ENCODE measurements at regions not wholly inside any gene's neighbourhood (a gene's known extent, or its start where the extent isn't known, plus 50 kb on each side); places are given as distances from the start of the nearest gene placed in this dataset.

DNA sequence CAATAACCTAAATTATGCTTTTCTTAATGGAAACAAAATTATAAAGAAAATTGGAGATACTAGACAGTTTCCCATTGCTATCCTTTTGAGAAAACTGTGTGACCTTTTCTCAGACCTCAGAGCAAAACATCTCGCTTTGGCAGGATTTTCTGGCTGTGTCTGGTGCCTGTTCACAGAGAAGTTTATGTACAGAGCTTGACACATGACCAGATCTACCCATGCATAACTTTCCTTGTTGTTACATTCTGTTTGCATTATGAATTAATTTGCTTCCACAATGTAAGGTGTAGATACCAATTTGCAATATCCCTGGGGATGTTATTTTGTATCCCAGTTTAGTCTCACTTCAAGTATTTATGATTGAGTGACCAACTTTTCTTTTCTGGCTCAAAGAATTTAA lies 565.0 kb downstream of the XPNPEP1 start:
- H3K27me3 ChIP-seq (replicated peaks in 1 of 4; ENCODE audit: control insufficient read depth in 3 of 4, extremely low read depth in 1 of 4, insufficient read depth in 3 of 4, low read length in 3 of 4), result no peaks in the 10 kb centered on the region
- no peak overlapping the region for H2BK12ac ChIP-seq (ENCODE audit: low read depth, low read length)
- no peak overlapping the region for H3K4me2 ChIP-seq (ENCODE audit: insufficient read depth in 1 of 2, low read depth in 2 of 2, low read length in 2 of 2)
- H2AFZ ChIP-seq (ENCODE audit: low read length), result no peak overlapping the region
- no peaks in the 10 kb centered on the region for H3K36me3 ChIP-seq (ENCODE audit: control insufficient read depth in 2 of 4, insufficient read depth in 4 of 4, low read length in 3 of 4)
- H2BK15ac ChIP-seq (ENCODE audit: low read length), result no peak overlapping the region
- no peak overlapping the region for H3K4me3 ChIP-seq (ENCODE audit: extremely low read depth in 1 of 4, insufficient read depth in 2 of 4, low read depth in 3 of 4, low read length in 4 of 4)
- no peaks in the 10 kb centered on the region for H3K9me3 ChIP-seq (ENCODE audit: insufficient read depth in 2 of 2, low read depth in 1 of 2, low read length in 1 of 2)
- DNase-seq (ENCODE audit: low read depth in 1 of 2, low spot score in 2 of 2), result no peak
- ChIA-PET POLR2A (ENCODE audit: partially characterized antibody) (no interaction called here), CTCF (ENCODE audit: partially characterized antibody) (interaction anchor here (1.0 kb wide), 1 partner anchor 21 kb away, joined by 3 read pairs; no protein-coding TSS in a partner anchor)
- no peak overlapping the region for H3K4ac ChIP-seq (replicated peaks; ENCODE audit: insufficient read length, low read depth, low read length)
- H3K23ac ChIP-seq (ENCODE audit: insufficient read length), result no peak overlapping the region
- H4K5ac ChIP-seq (ENCODE audit: insufficient read length, low read depth, low read length), result no peak overlapping the region
- H2BK20ac ChIP-seq (ENCODE audit: low read length), result no peak overlapping the region
- H2BK5ac ChIP-seq (ENCODE audit: low read depth, low read length), result no peak overlapping the region
- no peak overlapping the region for H2AK5ac ChIP-seq (ENCODE audit: low read depth, low read length)
- H4K20me1 ChIP-seq (replicated peaks in 1 of 2; ENCODE audit: control insufficient read depth in 1 of 2, insufficient read depth in 2 of 2, low read length in 2 of 2), result no peaks in the 10 kb centered on the region
- no peak for TF ChIP-seq CHD2 (IDR thresholded peaks at IDR 0.05; ENCODE audit: low read length)
- no peak for TF ChIP-seq KDM4A (IDR thresholded peaks at IDR 0.05; ENCODE audit: low read depth, low read length, severe bottlenecking)
- no peak overlapping the region for H3K27ac ChIP-seq (ENCODE audit: low read depth, low read length)
- WGBS, 2 experiments (ENCODE audit: extremely low coverage in 1 of 2, insufficient coverage in 1 of 2, insufficient read length in 1 of 2, insufficient replicate concordance in 2 of 2, low coverage in 1 of 2, low lambda C conversion rate in 2 of 2, missing lambda C conversion rate in 1 of 2), result 75% methylated on average over 1 of the region's 1 CpG; no CpG with 5 or more reads in 1 of the 2 experiments
- no peak overlapping the region for H3K56ac ChIP-seq (replicated peaks; ENCODE audit: insufficient read length, low read depth, low read length)
- H3K23me2 ChIP-seq (ENCODE audit: low read depth, low read length), result no peaks in the 10 kb centered on the region
- H3K79me1 ChIP-seq (ENCODE audit: low read depth, low read length), result no peaks in the 10 kb centered on the region
- no peak for FAIRE-seq
- no peaks in the 10 kb centered on the region for H3K4me1 ChIP-seq (replicated peaks in 1 of 4; ENCODE audit: control insufficient read depth in 3 of 4, insufficient read depth in 4 of 4, low read length in 3 of 4)
- no peak overlapping the region for H3K14ac ChIP-seq (ENCODE audit: insufficient read length)
- H4K91ac ChIP-seq (replicated peaks; ENCODE audit: insufficient read length, low read length), result no peak overlapping the region
- H3K79me2 ChIP-seq (ENCODE audit: control insufficient read depth in 1 of 2, insufficient read depth in 2 of 2, low read length in 2 of 2), result no peaks in the 10 kb centered on the region
- H4K8ac ChIP-seq (ENCODE audit: extremely low read depth, insufficient read depth, low read length), result no peak overlapping the region
- no peak overlapping the region for H3K18ac ChIP-seq (ENCODE audit: extremely low read depth, low read length)
- no peak overlapping the region for H3K9ac ChIP-seq (replicated peaks in 1 of 4; ENCODE audit: extremely low read depth in 1 of 4, low read depth in 3 of 4, low read length in 3 of 4)
- H2BK120ac ChIP-seq (replicated peaks; ENCODE audit: low read depth, low read length), result no peak overlapping the region
